HepG2 (cell line): ENCODE measurements at regions not wholly inside any gene's neighbourhood (a gene's known extent, or its start where the extent isn't known, plus 50 kb on each side); places are given as distances from the start of the nearest gene placed in this dataset.

ENCODE experiments used
- ATAC-seq: fragments of 200-7000 bp; cut with Tn5 transposase; 3 replicates; pipeline ENCODE4 v1.9.1; 2020; ENCODE audit warnings: mild to moderate bottlenecking, moderate library complexity
- BruUV-seq: library from RNA; stranded (reverse); fragments of 400-500 nt; replicated peaks from 2 replicates; lab custom pipeline; 2021; lab: Mats Ljungman, UMichigan
- CTCF ChIA-PET: fragments of 300-600 bp; formaldehyde crosslinking; extraction: SDS; loops from one replicate; lab custom pipeline; 2021; ENCODE audit warnings: low total read pairs, inconsistent platforms, low intra/inter-chr PET ratio; lab: Yijun Ruan, JAX
- POLR2A ChIA-PET: fragments of 350-600 bp; sonication (Branson Sonifier 250); formaldehyde crosslinking; loops from one replicate; lab custom pipeline; 2020; ENCODE audit warnings: antibody characterized with exemption, inconsistent platforms; lab: Yijun Ruan, JAX
- DNase-seq: peaks from one replicate; pipeline ENCODE4 v3.0.0-alpha.2; 2015; ENCODE audit warnings: low spot score
- FAIRE-seq: peaks from 3 replicates; lab custom pipeline; 2011; peaks lifted over from hg19 to GRCh38; lab: Jason Lieb, UNC
- H2AFZ ChIP-seq: one replicate; pipeline ENCODE4 v1.6.1; 2011; ENCODE audit warnings: low read length, inconsistent platforms
- H3K27ac ChIP-seq: fragments of 300-600 bp; 3 replicates; pipeline ENCODE4 v1.8.0; 2011; ENCODE audit warnings: mixed run types, mild to moderate bottlenecking, mixed read lengths, low read length, inconsistent platforms; ENCODE audit not compliant: insufficient read depth; ENCODE audit errors: extremely low read length
- H3K27me3 ChIP-seq, 2 experiments: fragments of 200-600 bp in 1 of 2; 2 replicates in 1 of 2; 3 replicates in 1 of 2; pipeline versions ENCODE4 v1.6.0 to v1.8.0; 2011; ENCODE audit warnings: low read length in 2 of 2, mild to moderate bottlenecking in 2 of 2, moderate library complexity in 2 of 2, inconsistent platforms in 1 of 2; ENCODE audit not compliant: insufficient read depth in 2 of 2, control insufficient read depth in 1 of 2
- H3K36me3 ChIP-seq, 2 experiments: fragments of 200-600 bp in 1 of 2; replicated peaks in 1 of 2; 2 replicates in 1 of 2; 3 replicates in 1 of 2; pipeline versions ENCODE4 v1.5.1 to v1.8.0; 2011; ENCODE audit warnings: low read length in 2 of 2, inconsistent platforms in 1 of 2; ENCODE audit not compliant: insufficient read depth in 2 of 2, control insufficient read depth in 1 of 2
- H3K4me1 ChIP-seq: 2 replicates; pipeline ENCODE4 v1.5.1; 2012; ENCODE audit warnings: low read length, inconsistent platforms; ENCODE audit not compliant: insufficient read depth
- H3K4me2 ChIP-seq: 2 replicates; pipeline ENCODE4 v1.6.0; 2011; ENCODE audit warnings: low read depth, low read length, inconsistent platforms
- H3K4me3 ChIP-seq, 3 experiments: fragments of 200-600 bp in 1 of 3; sonication (generic), shearing (Covaris generic) in 1 of 3; replicated peaks in 1 of 3; 2 replicates each; pipeline ENCODE4 v1.5.1; 2011 to 2016; ENCODE audit warnings: low read length in 3 of 3, inconsistent platforms in 2 of 3, low read depth in 2 of 3, mild to moderate bottlenecking in 2 of 3, control low read depth in 1 of 3, mixed read lengths in 1 of 3; ENCODE audit not compliant: insufficient read depth in 1 of 3
- H3K79me2 ChIP-seq: one replicate; pipeline ENCODE4 v1.6.1; 2011; ENCODE audit warnings: low read length, inconsistent platforms; ENCODE audit not compliant: insufficient read depth
- H3K9ac ChIP-seq: 2 replicates; pipeline ENCODE4 v1.6.0; 2011; ENCODE audit warnings: mild to moderate bottlenecking, low read depth, low read length, inconsistent platforms; ENCODE audit not compliant: insufficient read depth
- H3K9me3 ChIP-seq: 2 replicates; pipeline ENCODE4 v1.5.1; 2012; ENCODE audit warnings: mild to moderate bottlenecking, low read length
- H4K20me1 ChIP-seq: 2 replicates; pipeline ENCODE4 v1.6.0; 2011; ENCODE audit warnings: inconsistent platforms, mild to moderate bottlenecking, low read length, moderate library complexity; ENCODE audit not compliant: insufficient read depth
- ATF6 ChIP-seq: sonication (generic); formaldehyde crosslinking; conservative IDR thresholded peaks from 2 replicates; pipeline ENCODE4 v1.4.0; 2020; ENCODE audit warnings: missing genetic modification reagents
- CENPBD1 ChIP-seq: sonication (generic); formaldehyde crosslinking; IDR thresholded peaks from 2 replicates; pipeline ENCODE4 v1.8.0; 2022; ENCODE audit warnings: missing genetic modification reagents, low read depth, mild to moderate bottlenecking, borderline replicate concordance
- GABPB1 ChIP-seq: IDR thresholded peaks from 2 replicates; pipeline ENCODE4 v1.6.1; 2016; ENCODE audit warnings: mild to moderate bottlenecking, missing genetic modification reagents, moderate library complexity, missing compliant biosample characterization
- HNRNPL ChIP-seq: fragments of 200-400 bp; formaldehyde crosslinking; IDR thresholded peaks from 2 replicates; pipeline ENCODE4 v1.6.1; 2017; ENCODE audit warnings: mild to moderate bottlenecking, low read depth, low read length
- MYNN ChIP-seq: sonication (generic); formaldehyde crosslinking; IDR thresholded peaks from 2 replicates; pipeline ENCODE4 v1.4.0; 2020; ENCODE audit warnings: mild to moderate bottlenecking, low read depth, missing genetic modification reagents
- RBFOX2 ChIP-seq: fragments of 200-400 bp; formaldehyde crosslinking; IDR thresholded peaks from 2 replicates; pipeline ENCODE4 v1.6.1; 2017; ENCODE audit warnings: low read depth, mild to moderate bottlenecking, low read length
- SRSF1 ChIP-seq: fragments of 200-400 bp; formaldehyde crosslinking; optimal IDR thresholded peaks from 2 replicates; pipeline ENCODE3; 2017; ENCODE audit warnings: mild to moderate bottlenecking, low read depth, low read length, moderate library complexity
- YEATS4 ChIP-seq: sonication (generic); formaldehyde crosslinking; IDR thresholded peaks from 2 replicates; pipeline ENCODE4 v1.4.0; 2020; ENCODE audit warnings: missing genetic modification reagents, borderline replicate concordance
- ZFX ChIP-seq: sonication (generic); formaldehyde crosslinking; IDR thresholded peaks from 2 replicates; pipeline ENCODE4 v1.4.0; 2020; ENCODE audit warnings: mild to moderate bottlenecking, low read depth, missing genetic modification reagents, moderate library complexity
- ZNF431 ChIP-seq: sonication (generic); formaldehyde crosslinking; IDR thresholded peaks from 2 replicates; pipeline ENCODE4 v1.9.0; 2022; ENCODE audit warnings: missing genetic modification reagents, low read depth, mild to moderate bottlenecking, borderline replicate concordance
- ZNF460 ChIP-seq: sonication (generic); formaldehyde crosslinking; IDR thresholded peaks from 2 replicates; pipeline ENCODE4 v1.5.1; 2020; ENCODE audit warnings: missing genetic modification reagents, mild to moderate bottlenecking, borderline replicate concordance
- WGBS: methylation state at CpG from one replicate; pipeline ENCODE4 v1.1.6; 2017; ENCODE audit warnings: low lambda C conversion rate; 5-methylcytosine and 5-hydroxymethylcytosine counted together
- in situ Hi-C: cut with HindIII; loops from 2 replicates; pipeline ENCODE4 v1.10.0; 2017; ENCODE audit warnings: low pct_unique_long_range_greater_than_20kb; ENCODE audit not compliant: extremely low pct_ligation_motif_present
- intact Hi-C: fragments of 100-400 bp; cut with micrococcal nuclease; formaldehyde crosslinking; loops from one replicate; pipeline ENCODE4 v1.10.0; 2022; ENCODE audit not compliant: unreplicated experiment

GRCh38 chr9:96048956-96049831, 173.7 kb downstream of the ERCC6L2 start:
- H3K36me3 ChIP-seq: no peaks in the 10 kb centered on the region
- TF ChIP-seq CENPBD1 (CRISPR knock-in tag) (no peak), RBFOX2 (peak; percentile 43; the same call in 1 of the 2 replicates), MYNN (no peak), ZNF431 (CRISPR knock-in tag) (no peak), YEATS4 (no peak), SRSF1 (peak; percentile 70), ZNF460 (CRISPR knock-in tag) (no peak), ATF6 (CRISPR knock-in tag) (no peak), ZFX (CRISPR knock-in tag) (peak; percentile 2; the same call in 1 of the 2 replicates), HNRNPL (peak; percentile 94), GABPB1 (CRISPR knock-in tag) (peak; percentile 7; the same call in 1 of the 2 replicates)
- TF ChIP-seq, all 625 proteins: peak for 5
- no peak overlapping the region for H2AFZ ChIP-seq
- no peaks in the 10 kb centered on the region for H3K9me3 ChIP-seq
- H4K20me1 ChIP-seq: no peaks in the 10 kb centered on the region
- BruUV-seq: no TSS peak
- peak overlapping the region; percentile 30; the same call in 1 of the 2 replicates for H3K9ac ChIP-seq
- H3K79me2 ChIP-seq: no peaks in the 10 kb centered on the region
- DNase-seq: no peak
- peaks cover 24% of the 10 kb centered on the region for H3K4me1 ChIP-seq
- no peak overlapping the region for H3K27ac ChIP-seq
- peak; percentile 15; the same call in 1 of the 3 replicates for ATAC-seq
- peak overlapping the region; percentile 90 for H3K4me2 ChIP-seq
- CTCF ChIA-PET: no interaction called here
- in situ Hi-C loops: no loop called here
- peaks cover 4 to 65% of the 10 kb centered on the region in 2 experiments for H3K27me3 ChIP-seq
- intact Hi-C loops: no loop called here
- WGBS: 58% methylated on average over 19 of the region's 39 CpGs
- POLR2A ChIA-PET: no interaction called here
- FAIRE-seq: no peak
- H3K4me3 ChIP-seq: peak overlapping the region in 2 of 3 experiments; percentile 33 to 50; a peak in 4 of 6 replicates
